ENCODE measurements at regions not wholly inside any gene's neighbourhood (a gene's known extent, or its start where the extent isn't known, plus 50 kb on each side); places are given as distances from the start of the nearest gene placed in this dataset.
A peak's percentile ranks its signal among the peaks of the same experiment; 100 is the strongest.

- peak; percentile 75 for TF ChIP-seq CTCF (IDR thresholded peaks at IDR 0.05; ENCODE audit: control insufficient read depth, insufficient read depth, low read depth, low read length, missing control alignments)
Observed at GRCh38 chr2:173752152-173752551, 213.0 kb downstream of the SP3 start.

GRCh38 chr2:173753441-173753840 lies 211.7 kb downstream of the SP3 start:
- TF ChIP-seq CTCF (IDR thresholded peaks at IDR 0.05; ENCODE audit: control insufficient read depth, insufficient read depth, low read depth, low read length, missing control alignments) = no peak
- H3K4me3 ChIP-seq (ENCODE audit: control insufficient read depth, low read depth, low read length) = no peak overlapping the region
- no peak for DNase-seq (ENCODE audit: low read depth)

More at GRCh38 chr2:173752152-173752551, 213.0 kb downstream of the SP3 start:
- peak; percentile 8 for DNase-seq (ENCODE audit: low read depth)
- H3K4me3 ChIP-seq (ENCODE audit: control insufficient read depth, low read depth, low read length) = no peak overlapping the region

- DNase-seq (ENCODE audit: low read depth) = no peak
- no peak overlapping the region for H3K4me3 ChIP-seq (ENCODE audit: control insufficient read depth, low read depth, low read length)
- TF ChIP-seq CTCF (IDR thresholded peaks at IDR 0.05; ENCODE audit: control insufficient read depth, insufficient read depth, low read depth, low read length, missing control alignments) = no peak
Observed at GRCh38 chr2:173754165-173754564, 211.0 kb downstream of the SP3 start.

GRCh38 chr2:173754837-173755236 lies 210.3 kb downstream of the SP3 start:
- TF ChIP-seq CTCF (IDR thresholded peaks at IDR 0.05; ENCODE audit: control insufficient read depth, insufficient read depth, low read depth, low read length, missing control alignments) = no peak
- DNase-seq (ENCODE audit: low read depth) = no peak
- no peak overlapping the region for H3K4me3 ChIP-seq (ENCODE audit: control insufficient read depth, low read depth, low read length)

- no peak overlapping the region for H3K4me3 ChIP-seq (ENCODE audit: control insufficient read depth, low read depth, low read length)
Observed at GRCh38 chr2:173755798-173756197, 209.4 kb downstream of the SP3 start.

GRCh38 chr2:173759959-173760358 lies 205.2 kb downstream of the SP3 start:
- no peak overlapping the region for H3K4me3 ChIP-seq (ENCODE audit: control insufficient read depth, low read depth, low read length)
- TF ChIP-seq CTCF (IDR thresholded peaks at IDR 0.05; ENCODE audit: control insufficient read depth, insufficient read depth, low read depth, low read length, missing control alignments) = no peak
- no peak for DNase-seq (ENCODE audit: low read depth)

More at GRCh38 chr2:173755798-173756197, 209.4 kb downstream of the SP3 start:
- TF ChIP-seq CTCF (IDR thresholded peaks at IDR 0.05; ENCODE audit: control insufficient read depth, insufficient read depth, low read depth, low read length, missing control alignments) = no peak
- no peak for DNase-seq (ENCODE audit: low read depth)

GRCh38 chr2:173760553-173760952 lies 204.6 kb downstream of the SP3 start:
- H3K4me3 ChIP-seq (ENCODE audit: control insufficient read depth, low read depth, low read length) = no peak overlapping the region
- peak; percentile 4 for DNase-seq (ENCODE audit: low read depth)
- no peak for TF ChIP-seq CTCF (IDR thresholded peaks at IDR 0.05; ENCODE audit: control insufficient read depth, insufficient read depth, low read depth, low read length, missing control alignments)

All from AG09309 (cell line).